ENCODE measurements at regions not wholly inside any gene's neighbourhood (a gene's known extent, or its start where the extent isn't known, plus 50 kb on each side); places are given as distances from the start of the nearest gene placed in this dataset.

- FAIRE-seq, result no peak
These were observed 208.2 kb upstream of the MYOCD start for GRCh38 chr17:12457493-12457892.

GRCh38 chr17:12459736-12460135 lies 206.0 kb upstream of the MYOCD start:
- FAIRE-seq, result no peak

- no peak for FAIRE-seq
These were observed 202.6 kb upstream of the MYOCD start for GRCh38 chr17:12463102-12463501.

- no peak for FAIRE-seq
These were observed 193.2 kb upstream of the MYOCD start for GRCh38 chr17:12472252-12473173.

GRCh38 chr17:12478311-12478710 lies 187.4 kb upstream of the MYOCD start:
- FAIRE-seq, result no peak

GRCh38 chr17:12485361-12485906 lies 180.3 kb upstream of the MYOCD start:
- FAIRE-seq, result no peak

- FAIRE-seq, result no peak
These were observed 176.4 kb upstream of the MYOCD start for GRCh38 chr17:12489325-12489724.

- FAIRE-seq, result no peak
These were observed 173.2 kb upstream of the MYOCD start for GRCh38 chr17:12492450-12492849.

- no peak for FAIRE-seq
These were observed 159.8 kb upstream of the MYOCD start for GRCh38 chr17:12505866-12506265.

- FAIRE-seq, result no peak
These were observed 158.6 kb upstream of the MYOCD start for GRCh38 chr17:12507026-12507595.

GRCh38 chr17:12509801-12510200 lies 155.9 kb upstream of the MYOCD start:
- no peak for FAIRE-seq

GRCh38 chr17:12510535-12510934 lies 155.2 kb upstream of the MYOCD start:
- no peak for FAIRE-seq

GRCh38 chr17:12512694-12513355 lies 152.9 kb upstream of the MYOCD start:
- FAIRE-seq, result no peak

- FAIRE-seq, result no peak
These were observed 151.1 kb upstream of the MYOCD start for GRCh38 chr17:12514596-12514995.

GRCh38 chr17:12519956-12520594 lies 145.6 kb upstream of the MYOCD start:
- FAIRE-seq, result no peak

- FAIRE-seq, result no peak
These were observed 144.3 kb upstream of the MYOCD start for GRCh38 chr17:12521416-12521815.

- FAIRE-seq, result no peak
These were observed 143.4 kb upstream of the MYOCD start for GRCh38 chr17:12522336-12522735.

- no peak for FAIRE-seq
These were observed 142.9 kb upstream of the MYOCD start for GRCh38 chr17:12522743-12523183.

- FAIRE-seq, result no peak
These were observed 142.4 kb upstream of the MYOCD start for GRCh38 chr17:12523244-12523643.

- FAIRE-seq, result no peak
These were observed 137.7 kb upstream of the MYOCD start for GRCh38 chr17:12528036-12528435.

GRCh38 chr17:12530161-12530560 lies 135.5 kb upstream of the MYOCD start:
- FAIRE-seq, result no peak

GRCh38 chr17:12536021-12536420 lies 129.7 kb upstream of the MYOCD start:
- no peak for FAIRE-seq

GRCh38 chr17:12536472-12536871 lies 129.2 kb upstream of the MYOCD start:
- FAIRE-seq, result no peak
